Neural progenitor cell (in vitro differentiated cells): ENCODE measurements at regions not wholly inside any gene's neighbourhood (a gene's known extent, or its start where the extent isn't known, plus 50 kb on each side); places are given as distances from the start of the nearest gene placed in this dataset.

Experiments used
- CTCF ChIP-seq: fragments of 200-600 bp; sonication (generic); IDR thresholded peaks from 2 replicates; pipeline ENCODE4 v1.5.1; 2017; ENCODE audit warnings: antibody characterized with exemption, mild to moderate bottlenecking
- EZH2 ChIP-seq: fragments of 200-600 bp; sonication (generic); IDR thresholded peaks from 2 replicates; pipeline ENCODE4 v1.6.1; 2017; ENCODE audit warnings: antibody characterized with exemption, mild to moderate bottlenecking, moderate library complexity

- no peak for TF ChIP-seq CTCF
- no peak for TF ChIP-seq EZH2
Observed at GRCh38 chr1:216961516-216961915, 238.3 kb upstream of the ESRRG start.
